IMR-90 (cell line): ENCODE measurements at regions not wholly inside any gene's neighbourhood (a gene's known extent, or its start where the extent isn't known, plus 50 kb on each side); places are given as distances from the start of the nearest gene placed in this dataset.

Source experiments
- ATAC-seq: fragments of 200-7000 bp; cut with Tn5 transposase; 2 replicates; pipeline ENCODE4 v1.9.1; 2020; ENCODE audit warnings: low read depth, mild to moderate bottlenecking, moderate library complexity
- BruUV-seq: library from RNA; stranded (reverse); fragments of 400-500 nt; replicated peaks from 2 replicates; lab custom pipeline; 2021; lab: Mats Ljungman, UMichigan
- CTCF ChIA-PET: fragments of 300-600 bp; formaldehyde crosslinking; extraction: SDS; loops from one replicate; lab custom pipeline; 2021; ENCODE audit warnings: antibody characterized with exemption; lab: Yijun Ruan, JAX
- POLR2A ChIA-PET: fragments of 300-600 bp; sonication (Branson Sonifier 250); formaldehyde crosslinking; loops from one replicate; lab custom pipeline; 2022; ENCODE audit warnings: antibody characterized with exemption; ENCODE audit not compliant: unreplicated experiment; lab: Charles Lee
- DNase-seq: peaks from one replicate; pipeline ENCODE4 v3.0.0; 2013
- H2AFZ ChIP-seq: replicated peaks from 2 replicates; pipeline ENCODE3; 2013; ENCODE audit warnings: low read length, mild to moderate bottlenecking; ENCODE audit not compliant: poor library complexity
- H2AK5ac ChIP-seq: 2 replicates; pipeline ENCODE4 v1.6.1; 2013; ENCODE audit warnings: low read depth, low read length, inconsistent platforms
- H2AK9ac ChIP-seq: replicated peaks from 2 replicates; pipeline ENCODE3; 2013; ENCODE audit warnings: mild to moderate bottlenecking, low read depth, low read length, moderate library complexity; ENCODE audit not compliant: poor library complexity
- H2BK120ac ChIP-seq: 2 replicates; pipeline ENCODE4 v1.6.1; 2013; ENCODE audit warnings: low read depth, low read length, inconsistent platforms
- H2BK15ac ChIP-seq: 3 replicates; pipeline ENCODE4 v1.6.1; 2013; ENCODE audit warnings: low read depth, low read length, inconsistent platforms
- H2BK20ac ChIP-seq: 2 replicates; pipeline ENCODE4 v1.6.1; 2013; ENCODE audit warnings: low read depth, mild to moderate bottlenecking, inconsistent platforms, low read length, moderate library complexity
- H2BK5ac ChIP-seq: 2 replicates; pipeline ENCODE4 v1.6.1; 2013; ENCODE audit warnings: mild to moderate bottlenecking, low read depth, low read length, inconsistent platforms; ENCODE audit not compliant: poor library complexity, severe bottlenecking
- H3K14ac ChIP-seq: replicated peaks from 2 replicates; pipeline ENCODE4 v1.6.1; 2013; ENCODE audit warnings: low read depth, low read length, inconsistent platforms
- H3K18ac ChIP-seq: 2 replicates; pipeline ENCODE4 v1.6.1; 2013; ENCODE audit warnings: low read depth, low read length, control low read depth
- H3K23ac ChIP-seq: 2 replicates; pipeline ENCODE4 v1.6.1; 2013; ENCODE audit warnings: low read depth, low read length, inconsistent platforms
- H3K27ac ChIP-seq: 2 replicates; pipeline ENCODE4 v1.5.1; 2013; ENCODE audit warnings: mild to moderate bottlenecking, control low read depth, low read length; ENCODE audit not compliant: insufficient read depth
- H3K27me3 ChIP-seq: 2 replicates; pipeline ENCODE4 v1.6.1; 2013; ENCODE audit warnings: low read length; ENCODE audit not compliant: control insufficient read depth, insufficient read depth
- H3K36me3 ChIP-seq: 2 replicates; pipeline ENCODE4 v1.6.1; 2013; ENCODE audit warnings: low read length, mixed read lengths; ENCODE audit not compliant: control insufficient read depth, insufficient read depth
- H3K4ac ChIP-seq: 2 replicates; pipeline ENCODE4 v1.6.1; 2013; ENCODE audit warnings: low read depth, low read length, inconsistent platforms
- H3K4me1 ChIP-seq: 2 replicates; pipeline ENCODE4 v1.6.1; 2013; ENCODE audit warnings: low read length, mixed read lengths; ENCODE audit not compliant: control insufficient read depth, insufficient read depth
- H3K4me2 ChIP-seq: 2 replicates; pipeline ENCODE4 v1.6.1; 2013; ENCODE audit warnings: low read depth, mild to moderate bottlenecking, control low read depth, low read length, moderate library complexity
- H3K4me3 ChIP-seq: 2 replicates; pipeline ENCODE4 v1.5.1; 2013; ENCODE audit warnings: low read depth, mild to moderate bottlenecking, control low read depth, low read length, moderate library complexity; ENCODE audit not compliant: insufficient read depth
- H3K56ac ChIP-seq: 2 replicates; pipeline ENCODE4 v1.6.1; 2013; ENCODE audit warnings: low read length, inconsistent platforms; ENCODE audit not compliant: insufficient read depth; ENCODE audit errors: extremely low read depth
- H3K79me1 ChIP-seq, 2 experiments: 2 replicates each; pipeline ENCODE4 v1.6.1; 2013; ENCODE audit warnings: low read length in 2 of 2, inconsistent platforms in 1 of 2, low read depth in 1 of 2
- H3K9ac ChIP-seq: 2 replicates; pipeline ENCODE4 v1.6.1; 2013; ENCODE audit warnings: low read depth, low read length, control low read depth
- H3K9me1 ChIP-seq: 2 replicates; pipeline ENCODE4 v1.6.1; 2013; ENCODE audit warnings: low read length, inconsistent platforms; ENCODE audit not compliant: insufficient read depth
- H3K9me3 ChIP-seq: 2 replicates; pipeline ENCODE4 v1.6.1; 2013; ENCODE audit warnings: low read length; ENCODE audit not compliant: control insufficient read depth, insufficient read depth
- H4K20me1 ChIP-seq: 2 replicates; pipeline ENCODE4 v1.6.1; 2013; ENCODE audit warnings: low read length, inconsistent platforms; ENCODE audit not compliant: insufficient read depth
- H4K5ac ChIP-seq: 2 replicates; pipeline ENCODE4 v1.6.1; 2013; ENCODE audit warnings: mild to moderate bottlenecking, low read depth, low read length, control low read depth
- H4K8ac ChIP-seq, 2 experiments: 2 replicates each; pipeline ENCODE4 v1.6.1; 2013; ENCODE audit warnings: low read depth in 2 of 2, low read length in 2 of 2, control low read depth in 1 of 2, inconsistent platforms in 1 of 2
- H4K91ac ChIP-seq: 2 replicates; pipeline ENCODE4 v1.6.1; 2013; ENCODE audit warnings: low read depth, low read length, inconsistent platforms; ENCODE audit not compliant: insufficient read depth
- MXI1 ChIP-seq: IDR thresholded peaks from 2 replicates; pipeline ENCODE4 v1.6.1; 2012; ENCODE audit warnings: low read depth, mild to moderate bottlenecking, low read length, moderate library complexity, borderline replicate concordance
- NFE2L2 ChIP-seq: fragments of 150-350 bp; IDR thresholded peaks from 2 replicates; pipeline ENCODE4 v1.6.1; 2016; ENCODE audit warnings: low read depth, mild to moderate bottlenecking, low read length
- POLR2A ChIP-seq: IDR thresholded peaks from 2 replicates; pipeline ENCODE4 v1.6.1; 2012; ENCODE audit warnings: mild to moderate bottlenecking, low read depth, low read length
- RFX5 ChIP-seq: IDR thresholded peaks from 2 replicates; pipeline ENCODE4 v1.8.0; 2012; ENCODE audit warnings: low read depth, mild to moderate bottlenecking, low read length, moderate library complexity
- dilution Hi-C: fragments of 300-500 bp; cut with HindIII; formaldehyde crosslinking; loops from one replicate; pipeline ENCODE4 v1.14.3; 2018; ENCODE audit warnings: low sequenced_read_pairs; ENCODE audit not compliant: unreplicated experiment
- in situ Hi-C: fragments of 300-500 bp; cut with MboI; formaldehyde crosslinking; loops from 3 replicates; pipeline ENCODE4 v1.14.3; 2019; ENCODE audit warnings: low sequenced_read_pairs, inconsistent platforms, mixed read lengths
- intact Hi-C: fragments of 100-400 bp; cut with micrococcal nuclease; formaldehyde crosslinking; loops from 2 replicates; pipeline ENCODE4 v1.10.0; 2022
- TF ChIP-seq, protein P1 (sequence below): fragments of 150-350 bp; IDR thresholded peaks from 2 replicates; pipeline ENCODE4 v1.6.1; 2016; ENCODE audit warnings: low read depth, mild to moderate bottlenecking, low read length, moderate library complexity, borderline replicate concordance
- TF ChIP-seq, protein P2 (sequence below): fragments of 150-350 bp; IDR thresholded peaks from 2 replicates; pipeline ENCODE4 v1.6.1; 2017; ENCODE audit warnings: mild to moderate bottlenecking, antibody characterized with exemption, low read length, low read depth

DNA sequence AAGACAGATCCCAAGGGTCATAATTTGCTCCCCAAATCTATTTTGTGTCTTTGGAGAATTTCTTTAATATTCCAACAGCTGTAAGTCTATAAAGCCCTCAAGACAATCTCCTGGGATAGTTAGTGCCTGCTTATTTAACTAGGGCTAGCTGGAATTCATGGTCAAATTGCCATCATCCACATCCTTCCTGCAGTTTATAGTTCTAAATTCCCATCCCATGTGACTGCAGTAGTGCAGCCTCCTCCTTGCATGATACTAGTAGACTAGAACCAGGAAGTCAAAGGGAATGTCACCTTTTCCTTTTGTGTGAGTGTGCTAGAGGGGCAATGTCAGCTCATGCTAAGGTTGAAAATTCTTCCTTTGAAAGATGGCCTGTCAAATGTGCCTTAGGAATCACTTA is 214.8 kb upstream of the PIK3R1 start:
- Histone ChIP-seq H2BK5ac (no peak overlapping the region), H3K23ac (no peak overlapping the region), H2BK20ac (no peak overlapping the region), H3K4me1 (peaks cover 2% of the 10 kb centered on the region; the same call in 1 of the 2 replicates), H2BK120ac (no peak overlapping the region), H3K9me3 (no peaks in the 10 kb centered on the region), H3K18ac (no peak overlapping the region), H3K56ac (no peak overlapping the region), H3K79me1 (no peaks in the 10 kb centered on the region), H3K9ac (no peak overlapping the region), H3K4me3 (no peak overlapping the region), H3K14ac (no peak overlapping the region), H2AK5ac (no peak overlapping the region), H4K8ac (no peak overlapping the region), H2BK15ac (no peak overlapping the region), H3K9me1 (peaks cover 7% of the 10 kb centered on the region; the same call in 1 of the 2 replicates), H3K4ac (no peak overlapping the region), H4K91ac (no peak overlapping the region), H3K27ac (no peak overlapping the region), H3K4me2 (no peak overlapping the region), H3K36me3 (no peaks in the 10 kb centered on the region), H4K5ac (no peak overlapping the region), H2AK9ac (no peak overlapping the region), H3K27me3 (no peaks in the 10 kb centered on the region), H2AFZ (no peak overlapping the region), H4K20me1 (no peaks in the 10 kb centered on the region)
- dilution Hi-C loops (no loop called here), intact Hi-C loops (no loop called here), in situ Hi-C loops (no loop called here)
- CTCF ChIA-PET = no interaction called here
- ATAC-seq (no peak), DNase-seq (no peak)
- TF ChIP-seq, protein P1, sequence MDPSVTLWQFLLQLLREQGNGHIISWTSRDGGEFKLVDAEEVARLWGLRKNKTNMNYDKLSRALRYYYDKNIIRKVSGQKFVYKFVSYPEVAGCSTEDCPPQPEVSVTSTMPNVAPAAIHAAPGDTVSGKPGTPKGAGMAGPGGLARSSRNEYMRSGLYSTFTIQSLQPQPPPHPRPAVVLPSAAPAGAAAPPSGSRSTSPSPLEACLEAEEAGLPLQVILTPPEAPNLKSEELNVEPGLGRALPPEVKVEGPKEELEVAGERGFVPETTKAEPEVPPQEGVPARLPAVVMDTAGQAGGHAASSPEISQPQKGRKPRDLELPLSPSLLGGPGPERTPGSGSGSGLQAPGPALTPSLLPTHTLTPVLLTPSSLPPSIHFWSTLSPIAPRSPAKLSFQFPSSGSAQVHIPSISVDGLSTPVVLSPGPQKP = no peak
- TF ChIP-seq RFX5 (no peak), MXI1 (no peak), NFE2L2 (no peak), POLR2A (no peak)
- TF ChIP-seq, protein P2, sequence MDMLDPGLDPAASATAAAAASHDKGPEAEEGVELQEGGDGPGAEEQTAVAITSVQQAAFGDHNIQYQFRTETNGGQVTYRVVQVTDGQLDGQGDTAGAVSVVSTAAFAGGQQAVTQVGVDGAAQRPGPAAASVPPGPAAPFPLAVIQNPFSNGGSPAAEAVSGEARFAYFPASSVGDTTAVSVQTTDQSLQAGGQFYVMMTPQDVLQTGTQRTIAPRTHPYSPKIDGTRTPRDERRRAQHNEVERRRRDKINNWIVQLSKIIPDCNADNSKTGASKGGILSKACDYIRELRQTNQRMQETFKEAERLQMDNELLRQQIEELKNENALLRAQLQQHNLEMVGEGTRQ = no peak
- POLR2A ChIA-PET = no interaction called here
- BruUV-seq = no TSS peak
